Fibroblast of lung (primary cell): ENCODE measurements at regions not wholly inside any gene's neighbourhood (a gene's known extent, or its start where the extent isn't known, plus 50 kb on each side); places are given as distances from the start of the nearest gene placed in this dataset.
A peak's percentile ranks its signal among the peaks of the same experiment; 100 is the strongest.

Experiments used
- DNase-seq, 2 donors: peaks; one replicate each; pipeline versions ENCODE4 v3.0.0 to v3.0.0-alpha.2; 2010; ENCODE audit warnings: low read depth in 2 of 2
- H2AFZ ChIP-seq: 2 replicates; pipeline ENCODE4 v1.5.1; 2012; ENCODE audit warnings: low read length, control low read depth, inconsistent platforms
- H3K27ac ChIP-seq: 2 replicates; pipeline ENCODE4 v1.5.1; 2011; ENCODE audit warnings: low read length, control low read depth; ENCODE audit not compliant: insufficient read depth
- H3K27me3 ChIP-seq: 2 replicates; pipeline ENCODE4 v1.5.1; 2011; ENCODE audit warnings: mild to moderate bottlenecking, low read length; ENCODE audit not compliant: control insufficient read depth, insufficient read depth
- H3K36me3 ChIP-seq: 2 replicates; pipeline ENCODE4 v1.5.1; 2011; ENCODE audit warnings: low read length; ENCODE audit not compliant: control insufficient read depth, insufficient read depth
- H3K4me1 ChIP-seq: 2 replicates; pipeline ENCODE4 v1.5.1; 2011; ENCODE audit warnings: low read length; ENCODE audit not compliant: control insufficient read depth, insufficient read depth; ENCODE audit errors: extremely low read depth
- H3K4me2 ChIP-seq: 2 replicates; pipeline ENCODE4 v1.5.1; 2011; ENCODE audit warnings: low read length, control low read depth; ENCODE audit not compliant: insufficient read depth; ENCODE audit errors: extremely low read depth
- H3K4me3 ChIP-seq, 4 experiments: fragments of 200-600 bp in 1 of 4; sonication (generic) in 1 of 4; replicated peaks in 1 of 4; 2 replicates each; pipeline ENCODE4 v1.5.1; 2011 to 2016; ENCODE audit warnings: low read length in 4 of 4, low read depth in 3 of 4, mild to moderate bottlenecking in 3 of 4, control low read depth in 2 of 4, inconsistent platforms in 1 of 4, mixed read lengths in 1 of 4; ENCODE audit not compliant: insufficient read depth in 1 of 4; ENCODE audit errors: control extremely low read depth in 1 of 4
- H3K79me2 ChIP-seq: 2 replicates; pipeline ENCODE4 v1.5.1; 2012; ENCODE audit warnings: mild to moderate bottlenecking, low read length, inconsistent platforms; ENCODE audit not compliant: control insufficient read depth, insufficient read depth
- H3K9ac ChIP-seq: 2 replicates; pipeline ENCODE4 v1.5.1; 2011; ENCODE audit warnings: mild to moderate bottlenecking, low read length, control low read depth; ENCODE audit not compliant: insufficient read depth
- H3K9me3 ChIP-seq: 2 replicates; pipeline ENCODE4 v1.5.1; 2012; ENCODE audit warnings: low read depth, low read length; ENCODE audit not compliant: control insufficient read depth, insufficient read depth
- H4K20me1 ChIP-seq: 2 replicates; pipeline ENCODE4 v1.5.1; 2011; ENCODE audit warnings: low read length; ENCODE audit not compliant: control insufficient read depth, insufficient read depth; ENCODE audit errors: extremely low read depth
- CTCF ChIP-seq, 2 donors: IDR thresholded peaks in 1 of 2; conservative IDR thresholded peaks in 1 of 2; 1 replicate in 1 of 2; 2 replicates in 1 of 2; pipeline ENCODE4 v1.5.1; 2011 to 2012; ENCODE audit warnings: low read length in 2 of 2, control low read depth in 1 of 2, inconsistent platforms in 1 of 2, low read depth in 1 of 2, mild to moderate bottlenecking in 1 of 2
- EZH2 ChIP-seq: IDR thresholded peaks from 2 replicates; pipeline ENCODE4 v1.5.1; 2012; ENCODE audit warnings: low read length, control low read depth, mild to moderate bottlenecking; ENCODE audit errors: missing control alignments

- Histone ChIP-seq H3K4me3 (no peak overlapping the region), H3K79me2 (no peaks in the 10 kb centered on the region), H3K9ac (no peak overlapping the region), H3K4me2 (no peak overlapping the region), H3K27ac (no peak overlapping the region), H4K20me1 (no peaks in the 10 kb centered on the region), H3K9me3 (no peaks in the 10 kb centered on the region), H2AFZ (no peak overlapping the region), H3K27me3 (no peaks in the 10 kb centered on the region), H3K4me1 (no peaks in the 10 kb centered on the region), H3K36me3 (no peaks in the 10 kb centered on the region)
- TF ChIP-seq CTCF (conservative IDR thresholded peaks at IDR 0.05 in 1 of 2, IDR thresholded peaks at IDR 0.05 in 1 of 2; ENCODE audit: low read depth in 1 of 2, low read length in 2 of 2) (no peak), EZH2 (no peak)
- no peak for DNase-seq
These were observed 1009.8 kb upstream of the SLIT2 start for GRCh38 chr4:19241895-19242294.

- no peak overlapping the region for H2AFZ ChIP-seq
These were observed 1012.1 kb upstream of the SLIT2 start for GRCh38 chr4:19239565-19239964.

GRCh38 chr4:19236473-19236872 is 1015.2 kb upstream of the SLIT2 start:
- no peak for DNase-seq
- Histone ChIP-seq H3K4me3 (no peak overlapping the region), H3K27me3 (no peaks in the 10 kb centered on the region), H3K4me2 (no peak overlapping the region), H2AFZ (no peak overlapping the region), H3K9me3 (no peaks in the 10 kb centered on the region), H3K79me2 (no peaks in the 10 kb centered on the region), H3K4me1 (no peaks in the 10 kb centered on the region), H3K36me3 (no peaks in the 10 kb centered on the region), H3K9ac (no peak overlapping the region), H4K20me1 (no peaks in the 10 kb centered on the region), H3K27ac (no peak overlapping the region)
- TF ChIP-seq CTCF (conservative IDR thresholded peaks at IDR 0.05 in 1 of 2, IDR thresholded peaks at IDR 0.05 in 1 of 2; ENCODE audit: low read depth in 1 of 2, low read length in 2 of 2) (no peak), EZH2 (no peak)

More at GRCh38 chr4:19239565-19239964, 1012.1 kb upstream of the SLIT2 start:
- H3K36me3 ChIP-seq = no peaks in the 10 kb centered on the region
- DNase-seq = peak in 1 of 2 donors; percentile 82
- H3K4me1 ChIP-seq = no peaks in the 10 kb centered on the region
- H3K4me3 ChIP-seq = no peak overlapping the region
- no peak for TF ChIP-seq EZH2
- TF ChIP-seq CTCF (conservative IDR thresholded peaks at IDR 0.05 in 1 of 2, IDR thresholded peaks at IDR 0.05 in 1 of 2; ENCODE audit: low read depth in 1 of 2, low read length in 2 of 2) = no peak
- H3K9me3 ChIP-seq = no peaks in the 10 kb centered on the region
- H3K4me2 ChIP-seq = no peak overlapping the region
- H3K79me2 ChIP-seq = no peaks in the 10 kb centered on the region
- H3K27ac ChIP-seq = no peak overlapping the region
- no peaks in the 10 kb centered on the region for H4K20me1 ChIP-seq
- H3K9ac ChIP-seq = no peak overlapping the region
- no peaks in the 10 kb centered on the region for H3K27me3 ChIP-seq
